HG02981 (cell line): ENCODE measurements at regions not wholly inside any gene's neighbourhood (a gene's known extent, or its start where the extent isn't known, plus 50 kb on each side); places are given as distances from the start of the nearest gene placed in this dataset.

Source experiments
- ATAC-seq: cut with Tn5 transposase; IDR thresholded peaks from one replicate; pipeline ENCODE4 v1.9.1; 2021; ENCODE audit warnings: mild to moderate bottlenecking, moderate library complexity; ENCODE audit not compliant: unreplicated experiment

- ATAC-seq, result no peak
These were observed 109.3 kb downstream of the ZIC5 start for GRCh38 chr13:99862244-99862643.

GRCh38 chr13:99861771-99862170 lies 109.8 kb downstream of the ZIC5 start:
- ATAC-seq, result no peak

- ATAC-seq, result no peak
These were observed 110.8 kb downstream of the ZIC5 start for GRCh38 chr13:99860745-99861144.

- peak; percentile 90 for ATAC-seq
These were observed 112.1 kb downstream of the ZIC5 start for GRCh38 chr13:99859178-99860177.

GRCh38 chr13:99857738-99858137 lies 113.8 kb downstream of the ZIC5 start:
- no peak for ATAC-seq

GRCh38 chr13:99855526-99856420 lies 115.8 kb downstream of the ZIC5 start:
- ATAC-seq, result no peak

GRCh38 chr13:99854366-99854765 lies 117.2 kb downstream of the ZIC5 start:
- ATAC-seq, result no peak

GRCh38 chr13:99847318-99847750 lies 124.2 kb downstream of the ZIC5 start:
- no peak for ATAC-seq

GRCh38 chr13:99845161-99845874 lies 126.2 kb downstream of the ZIC5 start:
- no peak for ATAC-seq

- no peak for ATAC-seq
These were observed 127.1 kb downstream of the ZIC5 start for GRCh38 chr13:99844421-99844820.

GRCh38 chr13:99843872-99844271 lies 127.7 kb downstream of the ZIC5 start:
- ATAC-seq, result no peak

- ATAC-seq, result no peak
These were observed 129.2 kb downstream of the ZIC5 start for GRCh38 chr13:99842405-99842804.

- ATAC-seq, result no peak
These were observed 135.3 kb downstream of the ZIC5 start for GRCh38 chr13:99836291-99836690.

- ATAC-seq, result no peak
These were observed 136.1 kb downstream of the ZIC5 start for GRCh38 chr13:99835442-99835841.

GRCh38 chr13:99834246-99834645 lies 137.3 kb downstream of the ZIC5 start:
- ATAC-seq, result no peak

- no peak for ATAC-seq
These were observed 139.2 kb downstream of the ZIC5 start for GRCh38 chr13:99832347-99832746.

- ATAC-seq, result no peak
These were observed 140.6 kb downstream of the ZIC5 start for GRCh38 chr13:99830931-99831330.

- ATAC-seq, result no peak
These were observed 141.9 kb downstream of the ZIC5 start for GRCh38 chr13:99829593-99830239.

GRCh38 chr13:99829161-99829560 lies 142.4 kb downstream of the ZIC5 start:
- no peak for ATAC-seq

GRCh38 chr13:99828735-99829134 lies 142.8 kb downstream of the ZIC5 start:
- no peak for ATAC-seq
